HepG2 (cell line): ENCODE measurements at regions not wholly inside any gene's neighbourhood (a gene's known extent, or its start where the extent isn't known, plus 50 kb on each side); places are given as distances from the start of the nearest gene placed in this dataset.

Experiments
- ATAC-seq: fragments of 200-7000 bp; cut with Tn5 transposase; 3 replicates; pipeline ENCODE4 v1.9.1; 2020; ENCODE audit warnings: mild to moderate bottlenecking, moderate library complexity
- BruUV-seq: library from RNA; stranded (reverse); fragments of 400-500 nt; replicated peaks from 2 replicates; lab custom pipeline; 2021; lab: Mats Ljungman, UMichigan
- CTCF ChIA-PET: fragments of 300-600 bp; formaldehyde crosslinking; extraction: SDS; loops from one replicate; lab custom pipeline; 2021; ENCODE audit warnings: low total read pairs, inconsistent platforms, low intra/inter-chr PET ratio; lab: Yijun Ruan, JAX
- POLR2A ChIA-PET: fragments of 350-600 bp; sonication (Branson Sonifier 250); formaldehyde crosslinking; loops from one replicate; lab custom pipeline; 2020; ENCODE audit warnings: antibody characterized with exemption, inconsistent platforms; lab: Yijun Ruan, JAX
- DNase-seq: peaks from one replicate; pipeline ENCODE4 v3.0.0-alpha.2; 2015; ENCODE audit warnings: low spot score
- FAIRE-seq: peaks from 3 replicates; lab custom pipeline; 2011; peaks lifted over from hg19 to GRCh38; lab: Jason Lieb, UNC
- H2AFZ ChIP-seq: one replicate; pipeline ENCODE4 v1.6.1; 2011; ENCODE audit warnings: low read length, inconsistent platforms
- H3K27ac ChIP-seq: fragments of 300-600 bp; 3 replicates; pipeline ENCODE4 v1.8.0; 2011; ENCODE audit warnings: mixed run types, mild to moderate bottlenecking, mixed read lengths, low read length, inconsistent platforms; ENCODE audit not compliant: insufficient read depth; ENCODE audit errors: extremely low read length
- H3K27me3 ChIP-seq, 2 experiments: fragments of 200-600 bp in 1 of 2; 2 replicates in 1 of 2; 3 replicates in 1 of 2; pipeline versions ENCODE4 v1.6.0 to v1.8.0; 2011; ENCODE audit warnings: low read length in 2 of 2, mild to moderate bottlenecking in 2 of 2, moderate library complexity in 2 of 2, inconsistent platforms in 1 of 2; ENCODE audit not compliant: insufficient read depth in 2 of 2, control insufficient read depth in 1 of 2
- H3K36me3 ChIP-seq, 2 experiments: fragments of 200-600 bp in 1 of 2; replicated peaks in 1 of 2; 2 replicates in 1 of 2; 3 replicates in 1 of 2; pipeline versions ENCODE4 v1.5.1 to v1.8.0; 2011; ENCODE audit warnings: low read length in 2 of 2, inconsistent platforms in 1 of 2; ENCODE audit not compliant: insufficient read depth in 2 of 2, control insufficient read depth in 1 of 2
- H3K4me1 ChIP-seq: 2 replicates; pipeline ENCODE4 v1.5.1; 2012; ENCODE audit warnings: low read length, inconsistent platforms; ENCODE audit not compliant: insufficient read depth
- H3K4me2 ChIP-seq: 2 replicates; pipeline ENCODE4 v1.6.0; 2011; ENCODE audit warnings: low read depth, low read length, inconsistent platforms
- H3K4me3 ChIP-seq, 3 experiments: fragments of 200-600 bp in 1 of 3; sonication (generic), shearing (Covaris generic) in 1 of 3; replicated peaks in 1 of 3; 2 replicates each; pipeline ENCODE4 v1.5.1; 2011 to 2016; ENCODE audit warnings: low read length in 3 of 3, inconsistent platforms in 2 of 3, low read depth in 2 of 3, mild to moderate bottlenecking in 2 of 3, control low read depth in 1 of 3, mixed read lengths in 1 of 3; ENCODE audit not compliant: insufficient read depth in 1 of 3
- H3K79me2 ChIP-seq: one replicate; pipeline ENCODE4 v1.6.1; 2011; ENCODE audit warnings: low read length, inconsistent platforms; ENCODE audit not compliant: insufficient read depth
- H3K9ac ChIP-seq: 2 replicates; pipeline ENCODE4 v1.6.0; 2011; ENCODE audit warnings: mild to moderate bottlenecking, low read depth, low read length, inconsistent platforms; ENCODE audit not compliant: insufficient read depth
- H3K9me3 ChIP-seq: 2 replicates; pipeline ENCODE4 v1.5.1; 2012; ENCODE audit warnings: mild to moderate bottlenecking, low read length
- H4K20me1 ChIP-seq: 2 replicates; pipeline ENCODE4 v1.6.0; 2011; ENCODE audit warnings: inconsistent platforms, mild to moderate bottlenecking, low read length, moderate library complexity; ENCODE audit not compliant: insufficient read depth
- BCL3 ChIP-seq: sonication (generic); formaldehyde crosslinking; IDR thresholded peaks from 2 replicates; pipeline ENCODE4 v1.5.1; 2020; ENCODE audit warnings: mild to moderate bottlenecking, missing genetic modification reagents, moderate library complexity
- BRF2 ChIP-seq: sonication (generic); formaldehyde crosslinking; IDR thresholded peaks from 2 replicates; pipeline ENCODE4 v1.8.1; 2022; ENCODE audit warnings: mild to moderate bottlenecking, missing genetic modification reagents
- GATA4 ChIP-seq: sonication (generic); IDR thresholded peaks from 2 replicates; pipeline ENCODE4 v1.6.1; 2016; ENCODE audit warnings: antibody characterized with exemption, low read depth, borderline replicate concordance
- NFIC ChIP-seq: IDR thresholded peaks from 2 replicates; pipeline ENCODE4 v1.6.1; 2012; ENCODE audit warnings: mild to moderate bottlenecking, low read length, inconsistent platforms
- PRMT3 ChIP-seq: sonication (generic); formaldehyde crosslinking; IDR thresholded peaks from 2 replicates; pipeline ENCODE4 v1.8.1; 2022; ENCODE audit warnings: low read depth, mild to moderate bottlenecking, moderate library complexity, missing genetic modification reagents, borderline replicate concordance
- RFXAP ChIP-seq: sonication (generic); formaldehyde crosslinking; IDR thresholded peaks from 2 replicates; pipeline ENCODE4 v1.4.0; 2020; ENCODE audit warnings: missing genetic modification reagents, borderline replicate concordance
- ZFP37 ChIP-seq: sonication (generic); formaldehyde crosslinking; IDR thresholded peaks from 2 replicates; pipeline ENCODE4 v1.4.0; 2020; ENCODE audit warnings: missing genetic modification reagents, borderline replicate concordance
- ZFY ChIP-seq: sonication (generic); formaldehyde crosslinking; IDR thresholded peaks from 2 replicates; pipeline ENCODE4 v1.4.0; 2020; ENCODE audit warnings: missing genetic modification reagents
- ZNF496 ChIP-seq: sonication (generic); formaldehyde crosslinking; IDR thresholded peaks from 2 replicates; pipeline ENCODE4 v1.8.1; 2023; ENCODE audit warnings: mild to moderate bottlenecking, moderate library complexity, missing genetic modification reagents; ENCODE audit not compliant: insufficient replicate concordance
- ZNF567 ChIP-seq: sonication (generic); formaldehyde crosslinking; IDR thresholded peaks from 2 replicates; pipeline ENCODE4 v1.8.1; 2023; ENCODE audit warnings: mild to moderate bottlenecking, missing genetic modification reagents, borderline replicate concordance
- ZNF619 ChIP-seq: sonication (generic); formaldehyde crosslinking; IDR thresholded peaks from 2 replicates; pipeline ENCODE4 v1.4.0; 2020; ENCODE audit warnings: mild to moderate bottlenecking, missing genetic modification reagents
- ZNF770 ChIP-seq: sonication (generic); formaldehyde crosslinking; IDR thresholded peaks from 2 replicates; pipeline ENCODE4 v1.5.0; 2020; ENCODE audit warnings: mild to moderate bottlenecking, missing genetic modification reagents
- ZNF776 ChIP-seq: sonication (generic); formaldehyde crosslinking; IDR thresholded peaks from 2 replicates; pipeline ENCODE4 v1.4.0; 2020; ENCODE audit warnings: mild to moderate bottlenecking, missing genetic modification reagents
- ZUFSP ChIP-seq: sonication (generic); formaldehyde crosslinking; IDR thresholded peaks from 2 replicates; pipeline ENCODE4 v1.9.0; 2021; ENCODE audit warnings: missing genetic modification reagents, mild to moderate bottlenecking, borderline replicate concordance
- in situ Hi-C: cut with HindIII; loops from 2 replicates; pipeline ENCODE4 v1.10.0; 2017; ENCODE audit warnings: low pct_unique_long_range_greater_than_20kb; ENCODE audit not compliant: extremely low pct_ligation_motif_present
- intact Hi-C: fragments of 100-400 bp; cut with micrococcal nuclease; formaldehyde crosslinking; loops from one replicate; pipeline ENCODE4 v1.10.0; 2022; ENCODE audit not compliant: unreplicated experiment
- TF ChIP-seq, protein P1 (sequence below): conservative IDR thresholded peaks from 2 replicates; pipeline ENCODE4 v1.6.1; 2018; ENCODE audit warnings: missing genetic modification reagents
- TF ChIP-seq, protein P2 (sequence below): sonication (generic); formaldehyde crosslinking; IDR thresholded peaks from 2 replicates; pipeline ENCODE4 v1.4.0; 2020; ENCODE audit warnings: missing genetic modification reagents

DNA sequence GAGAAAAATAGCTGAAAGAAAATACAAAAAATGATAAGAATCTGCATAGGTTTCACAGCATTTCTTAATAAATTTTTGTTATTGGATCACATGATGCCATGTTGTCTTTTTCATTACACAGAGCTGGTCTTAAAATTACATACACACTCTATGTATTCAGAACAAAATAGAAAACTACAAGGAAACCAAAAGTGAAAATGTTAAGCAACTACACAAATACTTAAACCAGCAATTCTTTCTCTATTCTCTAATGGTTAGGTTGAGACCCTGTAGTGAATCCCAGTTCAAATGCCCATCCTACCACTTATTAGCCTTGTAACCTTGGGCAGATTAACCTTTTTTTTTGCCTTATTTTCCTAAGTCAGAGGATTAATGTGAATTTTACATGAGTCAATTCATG lies 2311.2 kb downstream of the PCDH7 start:
- H3K79me2 ChIP-seq: no peaks in the 10 kb centered on the region
- BruUV-seq: no TSS peak
- H3K4me2 ChIP-seq: no peak overlapping the region
- H3K36me3 ChIP-seq: no peaks in the 10 kb centered on the region
- ChIA-PET CTCF (no interaction called here), POLR2A (no interaction called here)
- FAIRE-seq (no peak), DNase-seq (no peak), ATAC-seq (no peak)
- H4K20me1 ChIP-seq: no peaks in the 10 kb centered on the region
- no peak overlapping the region for H2AFZ ChIP-seq
- no peak for TF ChIP-seq BCL3 (CRISPR knock-in tag)
- no peak for TF ChIP-seq ZNF567
- TF ChIP-seq PRMT3 (CRISPR knock-in tag): no peak
- TF ChIP-seq ZNF496 (CRISPR knock-in tag): no peak
- TF ChIP-seq, protein P1, sequence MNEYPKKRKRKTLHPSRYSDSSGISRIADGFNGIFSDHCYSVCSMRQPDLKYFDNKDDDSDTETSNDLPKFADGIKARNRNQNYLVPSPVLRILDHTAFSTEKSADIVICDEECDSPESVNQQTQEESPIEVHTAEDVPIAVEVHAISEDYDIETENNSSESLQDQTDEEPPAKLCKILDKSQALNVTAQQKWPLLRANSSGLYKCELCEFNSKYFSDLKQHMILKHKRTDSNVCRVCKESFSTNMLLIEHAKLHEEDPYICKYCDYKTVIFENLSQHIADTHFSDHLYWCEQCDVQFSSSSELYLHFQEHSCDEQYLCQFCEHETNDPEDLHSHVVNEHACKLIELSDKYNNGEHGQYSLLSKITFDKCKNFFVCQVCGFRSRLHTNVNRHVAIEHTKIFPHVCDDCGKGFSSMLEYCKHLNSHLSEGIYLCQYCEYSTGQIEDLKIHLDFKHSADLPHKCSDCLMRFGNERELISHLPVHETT (CRISPR knock-in tag): no peak
- TF ChIP-seq ZFP37: no peak
- TF ChIP-seq ZFY (CRISPR knock-in tag): no peak
- no peak for TF ChIP-seq NFIC
- TF ChIP-seq ZUFSP (CRISPR knock-in tag): no peak
- TF ChIP-seq RFXAP (CRISPR knock-in tag): no peak
- no peak for TF ChIP-seq BRF2
- TF ChIP-seq, protein P2, sequence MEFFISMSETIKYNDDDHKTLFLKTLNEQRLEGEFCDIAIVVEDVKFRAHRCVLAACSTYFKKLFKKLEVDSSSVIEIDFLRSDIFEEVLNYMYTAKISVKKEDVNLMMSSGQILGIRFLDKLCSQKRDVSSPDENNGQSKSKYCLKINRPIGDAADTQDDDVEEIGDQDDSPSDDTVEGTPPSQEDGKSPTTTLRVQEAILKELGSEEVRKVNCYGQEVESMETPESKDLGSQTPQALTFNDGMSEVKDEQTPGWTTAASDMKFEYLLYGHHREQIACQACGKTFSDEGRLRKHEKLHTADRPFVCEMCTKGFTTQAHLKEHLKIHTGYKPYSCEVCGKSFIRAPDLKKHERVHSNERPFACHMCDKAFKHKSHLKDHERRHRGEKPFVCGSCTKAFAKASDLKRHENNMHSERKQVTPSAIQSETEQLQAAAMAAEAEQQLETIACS: no peak
- TF ChIP-seq ZNF776 (CRISPR knock-in tag): no peak
- no peak for TF ChIP-seq GATA4
- TF ChIP-seq ZNF770 (CRISPR knock-in tag): no peak
- no peak for TF ChIP-seq ZNF619 (CRISPR knock-in tag)
- H3K4me3 ChIP-seq: no peak overlapping the region
- no peaks in the 10 kb centered on the region for H3K9me3 ChIP-seq
- in situ Hi-C loops: no loop called here
- intact Hi-C loops: no loop called here
- no peak overlapping the region for H3K27ac ChIP-seq
- H3K9ac ChIP-seq: no peak overlapping the region
- no peaks in the 10 kb centered on the region for H3K4me1 ChIP-seq
- H3K27me3 ChIP-seq: no peaks in the 10 kb centered on the region
